K562 (cell line): ENCODE measurements at regions not wholly inside any gene's neighbourhood (a gene's known extent, or its start where the extent isn't known, plus 50 kb on each side); places are given as distances from the start of the nearest gene placed in this dataset.

ENCODE experiments used
- POLR2A ChIP-seq: fragments of 450-650 bp; conservative IDR thresholded peaks from 2 replicates; pipeline ENCODE4 v1.6.1; 2016
- RCOR1 ChIP-seq, 2 experiments: IDR thresholded peaks; 2 replicates each; pipeline ENCODE4 v1.6.1; 2012; ENCODE audit warnings: low read depth in 2 of 2, low read length in 2 of 2, borderline replicate concordance in 1 of 2, improper control_type of control experiment in 1 of 2
- SMAD3 ChIP-seq: fragments of 450-650 bp; formaldehyde crosslinking; conservative IDR thresholded peaks from 2 replicates; pipeline ENCODE4 v1.4.0; 2020; ENCODE audit warnings: mild to moderate bottlenecking
- SNRNP70 ChIP-seq: fragments of 200-400 bp; formaldehyde crosslinking; optimal IDR thresholded peaks from 2 replicates; pipeline ENCODE3; 2017; ENCODE audit warnings: low read depth, low read length

- no peak for TF ChIP-seq POLR2A
- no peak for TF ChIP-seq RCOR1 (IDR thresholded peaks at IDR 0.05; ENCODE audit: borderline replicate concordance in 1 of 2, low read depth in 2 of 2, low read length in 2 of 2)
- no peak for TF ChIP-seq SNRNP70
- TF ChIP-seq SMAD3 (CRISPR knock-in tag): no peak
Observed at GRCh38 chr4:182113779-182114178, 129.4 kb upstream of the TENM3 start.
